Keratinocyte (primary cell): ENCODE measurements at regions not wholly inside any gene's neighbourhood (a gene's known extent, or its start where the extent isn't known, plus 50 kb on each side); places are given as distances from the start of the nearest gene placed in this dataset.

Experiments
- EZH2 ChIP-seq: IDR thresholded peaks from one replicate; pipeline ENCODE4 v1.6.1; 2012; ENCODE audit warnings: inconsistent platforms, mild to moderate bottlenecking, low read length, moderate library complexity
- TF ChIP-seq, protein P1 (sequence below), 3 experiments: IDR thresholded peaks in 1 of 3; conservative IDR thresholded peaks in 1 of 3; optimal IDR thresholded peaks in 1 of 3; 2 replicates in 2 of 3; 3 replicates in 1 of 3; pipeline versions ENCODE3 to v1.5.1; 2011; ENCODE audit warnings: low read length in 3 of 3, mild to moderate bottlenecking in 3 of 3, moderate library complexity in 2 of 3, control low read depth in 1 of 3, inconsistent platforms in 1 of 3; ENCODE audit not compliant: insufficient read depth in 2 of 3; ENCODE audit errors: extremely low read depth in 1 of 3

DNA sequence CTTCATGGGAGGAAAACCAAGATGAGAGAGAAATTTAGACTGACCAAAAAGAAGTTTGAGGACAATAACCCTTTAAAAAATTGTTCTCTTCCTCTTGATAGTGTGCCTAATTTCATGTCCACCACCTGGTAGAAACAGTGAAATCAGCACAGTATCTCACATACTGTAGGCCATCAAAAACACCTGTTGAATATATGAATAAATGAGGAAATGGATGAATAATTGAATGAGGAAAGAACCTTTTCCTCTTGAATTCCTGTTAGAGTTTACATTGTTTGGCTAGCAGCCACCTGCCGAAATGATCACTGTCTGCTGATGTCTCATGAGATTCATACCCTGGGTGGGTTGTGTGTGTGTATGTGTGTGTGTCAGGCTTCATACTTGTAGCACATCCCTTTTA, 198.7 kb upstream of the PBX1 start:
- TF ChIP-seq, protein P1, sequence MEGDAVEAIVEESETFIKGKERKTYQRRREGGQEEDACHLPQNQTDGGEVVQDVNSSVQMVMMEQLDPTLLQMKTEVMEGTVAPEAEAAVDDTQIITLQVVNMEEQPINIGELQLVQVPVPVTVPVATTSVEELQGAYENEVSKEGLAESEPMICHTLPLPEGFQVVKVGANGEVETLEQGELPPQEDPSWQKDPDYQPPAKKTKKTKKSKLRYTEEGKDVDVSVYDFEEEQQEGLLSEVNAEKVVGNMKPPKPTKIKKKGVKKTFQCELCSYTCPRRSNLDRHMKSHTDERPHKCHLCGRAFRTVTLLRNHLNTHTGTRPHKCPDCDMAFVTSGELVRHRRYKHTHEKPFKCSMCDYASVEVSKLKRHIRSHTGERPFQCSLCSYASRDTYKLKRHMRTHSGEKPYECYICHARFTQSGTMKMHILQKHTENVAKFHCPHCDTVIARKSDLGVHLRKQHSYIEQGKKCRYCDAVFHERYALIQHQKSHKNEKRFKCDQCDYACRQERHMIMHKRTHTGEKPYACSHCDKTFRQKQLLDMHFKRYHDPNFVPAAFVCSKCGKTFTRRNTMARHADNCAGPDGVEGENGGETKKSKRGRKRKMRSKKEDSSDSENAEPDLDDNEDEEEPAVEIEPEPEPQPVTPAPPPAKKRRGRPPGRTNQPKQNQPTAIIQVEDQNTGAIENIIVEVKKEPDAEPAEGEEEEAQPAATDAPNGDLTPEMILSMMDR (optimal IDR thresholded peaks at IDR 0.05 in 1 of 3, IDR thresholded peaks at IDR 0.05 in 1 of 3, conservative IDR thresholded peaks at IDR 0.05 in 1 of 3; ENCODE audit: extremely low read depth in 1 of 3, insufficient read depth in 2 of 3, low read length in 3 of 3) = no peak
- TF ChIP-seq EZH2 = no peak
